NCI-H187 treated with DMSO at 0.1 percent for 48 hours (cell line): ENCODE measurements at regions not wholly inside any gene's neighbourhood (a gene's known extent, or its start where the extent isn't known, plus 50 kb on each side); places are given as distances from the start of the nearest gene placed in this dataset.

Experiments
- DNase-seq: peaks from one replicate; lab custom pipeline; 2025; lab: John Stamatoyannopoulos, UW

DNA sequence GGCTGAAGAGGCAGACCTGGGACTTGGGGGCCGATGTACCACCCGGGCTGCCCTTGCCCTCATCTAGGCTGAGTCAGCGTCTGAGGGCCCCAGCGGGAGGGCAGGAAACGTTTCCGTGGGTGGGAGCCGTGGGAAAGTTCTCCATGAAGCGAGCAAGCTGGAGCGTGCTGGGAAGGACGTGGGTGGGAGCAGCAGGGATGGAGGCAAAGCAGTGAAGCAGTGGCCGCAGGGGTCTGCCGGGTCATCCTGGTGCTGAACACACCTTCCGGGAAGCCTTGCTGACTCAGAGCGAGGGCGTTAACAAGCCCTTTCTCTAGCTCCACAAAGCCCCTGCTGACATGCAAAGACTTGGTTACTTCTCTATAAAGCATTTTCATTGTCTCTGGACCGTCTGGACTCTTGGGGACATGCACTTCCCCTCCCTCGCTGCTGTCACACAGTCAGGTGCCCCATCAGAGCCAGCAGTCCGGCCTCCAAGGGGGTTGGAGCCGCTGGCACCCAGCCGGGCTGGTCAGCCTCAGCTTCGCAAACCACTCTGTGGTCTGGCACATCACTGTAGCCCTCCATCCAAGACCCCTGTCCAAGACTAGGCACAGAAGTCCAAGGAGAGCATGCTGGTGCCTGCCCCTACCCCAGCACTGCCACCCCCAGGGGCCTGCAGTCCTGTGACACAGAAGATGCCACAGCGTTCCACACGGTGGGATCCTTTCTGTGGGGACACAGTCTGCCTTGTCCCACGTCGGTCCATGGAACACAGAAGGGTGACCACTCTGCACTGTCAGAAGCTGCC lies 115.1 kb upstream of the GPC1 start:
- DNase-seq: no peak

DNA sequence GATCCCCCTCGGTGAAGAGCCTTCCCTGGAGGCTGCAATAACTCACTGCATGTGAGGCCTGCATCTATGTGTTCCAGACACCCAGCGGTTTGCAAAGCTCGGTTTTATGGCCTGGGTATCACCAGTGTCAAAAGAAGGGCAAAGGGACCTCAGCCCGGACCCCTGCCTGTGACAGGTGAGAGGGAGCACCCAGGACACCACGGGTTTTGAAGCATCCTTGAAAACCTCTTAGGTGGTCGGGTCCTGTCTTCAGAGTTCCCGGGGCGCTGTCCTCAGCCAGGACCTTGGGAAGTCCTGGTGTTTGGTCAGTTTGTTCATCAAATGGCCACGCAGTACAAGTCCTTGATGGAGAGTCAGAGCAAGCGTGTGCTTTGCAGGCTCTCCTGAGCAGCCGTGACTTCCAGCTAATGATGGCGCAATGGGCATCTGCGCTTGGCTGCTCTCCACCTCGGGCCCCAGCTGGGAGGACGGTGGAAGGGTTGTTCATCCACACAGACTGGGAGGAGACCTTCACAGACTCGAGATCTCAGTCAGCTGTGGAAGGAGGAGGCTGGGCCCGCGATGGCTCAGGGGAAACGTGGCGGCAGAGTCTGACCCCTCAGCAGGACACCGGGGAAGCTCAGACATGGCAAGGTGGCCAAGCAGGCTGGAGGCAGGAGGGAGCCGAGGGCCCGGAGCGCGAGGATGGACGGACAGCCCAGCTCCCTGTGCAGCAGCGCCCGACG lies 113.1 kb upstream of the GPC1 start:
- no peak for DNase-seq

DNA sequence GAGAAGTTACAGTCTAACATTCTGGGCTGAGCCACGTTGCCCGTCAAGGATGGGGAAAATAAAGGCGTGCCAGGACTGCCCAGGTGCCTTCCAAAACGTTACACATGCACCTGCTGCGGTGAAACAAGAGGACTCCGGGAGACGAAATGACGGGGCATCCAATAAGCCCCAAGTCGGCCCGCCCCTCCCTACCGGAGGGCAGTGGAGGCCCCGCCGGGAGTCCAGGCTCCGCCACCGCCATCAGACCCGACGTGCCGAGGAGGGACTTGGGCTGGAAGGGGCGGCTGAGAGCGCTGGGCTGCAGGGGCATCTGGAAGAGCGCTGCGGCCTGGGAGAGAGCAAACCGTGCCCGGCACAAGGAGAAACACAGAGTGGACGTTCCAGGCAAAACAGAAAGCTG lies 112.5 kb upstream of the GPC1 start:
- no peak for DNase-seq

DNA sequence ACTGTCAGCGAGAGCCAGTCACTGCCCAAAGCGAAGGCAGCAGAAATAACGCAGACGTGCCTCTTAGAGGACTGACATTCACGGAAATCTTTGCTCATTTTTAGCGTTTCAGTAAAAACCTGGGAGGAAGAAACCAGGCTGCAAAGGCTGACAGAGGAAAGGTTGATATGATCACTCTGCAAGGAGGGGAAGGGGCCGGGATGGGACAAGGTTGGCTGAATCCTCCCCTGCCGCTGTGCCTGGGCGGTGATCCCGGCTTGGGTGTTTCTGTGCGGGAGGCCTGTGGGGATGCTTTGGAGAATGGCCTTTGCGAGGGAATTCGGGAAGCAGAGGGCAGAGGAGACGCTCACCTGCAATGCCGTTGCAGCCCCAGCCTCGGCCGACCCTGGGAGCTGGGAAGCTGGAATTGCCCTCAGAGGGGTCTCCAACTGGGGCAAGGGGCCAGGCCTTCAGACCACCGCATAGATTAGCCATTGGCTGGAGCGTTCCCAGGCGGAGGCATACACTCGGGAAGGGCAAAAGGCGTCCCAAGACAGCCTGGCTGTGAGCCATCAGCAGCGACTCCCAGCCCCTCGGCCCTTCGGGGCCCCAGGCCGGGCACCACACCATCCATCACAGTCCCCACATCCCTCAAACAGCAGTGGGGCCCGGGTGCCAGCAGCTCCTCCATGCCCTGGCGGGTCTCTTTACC lies 111.7 kb upstream of the GPC1 start:
- no peak for DNase-seq

DNA sequence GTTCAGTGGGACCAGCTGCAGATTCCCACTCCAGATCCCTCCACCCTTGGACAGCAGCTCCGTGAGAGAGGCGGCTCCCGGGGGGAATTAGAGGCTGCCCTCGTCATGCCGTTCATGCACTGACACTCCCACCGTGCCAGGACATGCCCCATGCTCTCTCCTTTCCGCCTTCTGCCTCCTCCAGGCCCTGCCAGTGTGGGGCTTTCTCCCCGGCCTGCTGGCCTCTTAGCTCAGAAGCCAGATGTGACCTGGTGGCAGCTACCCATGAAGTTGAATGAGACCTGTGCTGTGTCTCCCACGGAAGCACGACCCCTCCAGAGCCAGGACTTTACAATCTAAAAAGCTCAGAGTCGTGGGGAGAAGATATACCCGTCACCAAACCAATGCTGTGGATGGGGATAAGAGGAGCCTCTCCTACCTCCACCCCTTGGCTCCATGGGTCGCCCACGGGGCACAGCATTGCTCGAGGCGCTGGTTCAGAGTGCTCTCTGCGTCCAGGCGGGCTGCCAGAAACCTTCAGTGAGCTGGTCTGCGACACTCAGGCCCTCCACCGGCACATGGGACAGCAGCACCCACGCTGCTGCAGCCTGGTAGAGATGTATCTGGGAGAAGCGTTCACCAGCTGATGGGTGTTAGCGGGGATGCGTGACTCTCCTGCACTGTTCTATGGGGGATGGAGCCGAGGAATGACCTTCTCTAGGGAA lies 111.0 kb upstream of the GPC1 start:
- no peak for DNase-seq

DNA sequence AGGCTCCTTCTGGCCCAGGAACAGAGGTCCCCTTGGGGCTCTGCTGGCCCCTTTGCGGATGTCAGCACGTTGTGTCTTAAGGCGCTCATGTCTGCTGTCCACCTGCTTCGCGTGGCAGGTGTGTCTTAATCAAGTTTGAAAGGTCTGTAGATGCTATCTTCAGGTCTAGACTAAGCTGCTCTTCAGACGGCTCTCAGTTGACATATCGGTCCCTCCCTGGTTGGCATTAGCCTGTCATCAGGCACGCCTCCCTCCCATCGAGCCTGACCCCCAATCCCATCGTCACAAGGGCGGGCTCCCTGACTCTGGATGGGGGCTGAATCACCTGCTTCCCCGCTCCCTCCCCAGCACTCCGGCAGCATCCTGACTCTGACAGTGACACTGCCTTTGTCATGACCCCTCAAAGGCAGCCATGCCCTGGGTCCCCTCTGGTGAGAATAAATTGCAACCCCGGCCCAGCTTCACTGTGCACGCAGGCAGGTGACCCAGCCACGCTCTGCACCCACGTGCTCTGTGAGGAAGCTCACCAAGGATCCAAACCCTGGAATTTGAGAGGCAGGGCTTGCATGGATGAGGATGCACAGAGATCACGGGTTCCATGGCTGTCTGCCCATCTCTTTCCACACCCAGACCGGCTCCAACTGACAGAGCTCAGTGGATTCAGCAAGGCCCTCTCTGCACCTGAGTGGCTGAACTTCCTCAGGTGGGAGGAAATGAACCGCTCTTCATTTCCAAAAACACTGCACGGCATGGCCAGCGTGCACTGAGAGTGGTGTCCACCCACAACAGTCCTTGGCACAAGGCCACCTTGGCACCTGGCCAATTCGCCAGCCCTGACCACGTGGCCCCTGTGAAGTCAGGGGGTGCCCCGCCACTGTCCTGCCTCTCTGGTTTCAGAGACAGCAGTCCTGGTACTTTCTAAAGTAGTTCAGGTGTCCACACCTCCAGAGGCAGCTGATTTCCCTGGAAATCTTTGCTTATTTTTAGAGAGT lies 110.2 kb upstream of the GPC1 start:
- DNase-seq: no peak

DNA sequence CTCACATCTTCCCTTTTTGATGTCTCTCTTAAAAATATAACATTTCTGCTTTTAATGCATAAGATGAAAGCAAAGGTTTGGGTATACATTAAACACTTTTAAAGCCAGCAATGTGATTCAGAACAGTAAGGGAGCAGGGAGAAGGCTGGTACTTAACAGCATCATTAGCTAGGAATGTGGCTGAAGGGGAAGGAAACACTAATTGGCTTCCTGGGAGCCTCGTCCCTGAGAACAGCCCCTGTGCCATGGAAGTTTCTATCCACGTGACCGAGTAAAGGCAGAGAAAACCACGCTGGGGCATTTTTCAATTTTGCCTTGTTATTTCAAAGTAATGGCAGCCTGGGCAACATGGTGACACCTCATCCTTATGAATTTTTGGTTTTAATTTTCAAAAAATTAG lies 109.2 kb upstream of the GPC1 start:
- DNase-seq: no peak

DNA sequence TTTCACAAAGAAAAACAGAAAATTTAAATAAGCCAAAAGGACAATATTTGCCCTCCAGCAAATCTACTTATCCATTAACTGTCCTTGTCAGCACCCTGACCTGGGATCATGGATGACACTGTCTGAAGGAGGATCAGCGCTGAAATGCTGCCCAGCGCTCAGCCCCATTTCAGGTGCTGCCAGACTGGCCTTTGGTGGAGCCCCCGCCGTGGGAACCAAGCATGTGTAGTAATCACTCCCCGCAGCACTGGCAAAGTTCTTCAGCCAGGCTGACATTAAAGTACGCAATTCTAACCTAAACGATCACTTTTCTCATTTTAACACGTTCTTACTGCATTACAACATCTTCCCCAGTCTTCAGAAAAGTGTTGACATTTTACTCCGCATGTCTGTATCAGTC lies 108.6 kb upstream of the GPC1 start:
- DNase-seq: no peak

DNA sequence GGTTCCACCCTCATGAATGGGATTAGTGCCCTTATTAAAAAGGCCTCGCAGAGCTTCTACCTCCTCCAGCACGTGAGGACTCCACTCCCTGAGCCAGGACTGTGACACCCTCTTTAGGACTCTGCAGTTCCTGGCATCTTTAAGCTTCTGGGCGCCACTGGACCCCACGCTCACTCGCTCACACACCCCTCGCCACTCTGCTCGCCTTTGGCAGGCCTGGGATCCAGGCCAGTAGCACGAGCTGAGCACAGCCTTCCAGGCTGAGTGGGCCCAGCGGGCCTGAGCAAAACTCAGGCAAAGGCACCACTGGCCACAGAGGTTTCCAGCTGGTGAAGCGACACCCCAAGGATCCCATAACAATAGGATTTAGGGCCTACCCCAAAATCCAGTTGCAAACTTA lies 107.9 kb upstream of the GPC1 start:
- DNase-seq: no peak

DNA sequence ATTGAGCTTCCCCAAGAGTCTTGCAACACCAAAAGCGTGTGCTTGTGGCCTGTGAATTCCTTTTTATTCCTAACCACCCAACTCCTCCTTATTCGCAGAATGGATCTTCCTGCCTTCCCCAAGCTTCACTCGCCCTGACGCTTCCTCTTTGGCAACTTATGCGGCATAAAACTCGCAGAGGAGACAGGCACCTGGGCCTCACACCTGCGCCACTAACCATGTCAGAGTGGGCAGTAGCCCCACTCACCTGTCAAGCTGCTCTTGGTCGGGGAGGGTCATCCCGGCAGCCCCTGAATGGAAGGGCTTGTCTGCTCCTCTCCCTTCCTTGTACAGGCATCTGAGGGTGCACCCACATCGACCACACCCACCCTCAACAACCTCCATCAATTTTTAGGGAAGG lies 106.9 kb upstream of the GPC1 start:
- DNase-seq: no peak

DNA sequence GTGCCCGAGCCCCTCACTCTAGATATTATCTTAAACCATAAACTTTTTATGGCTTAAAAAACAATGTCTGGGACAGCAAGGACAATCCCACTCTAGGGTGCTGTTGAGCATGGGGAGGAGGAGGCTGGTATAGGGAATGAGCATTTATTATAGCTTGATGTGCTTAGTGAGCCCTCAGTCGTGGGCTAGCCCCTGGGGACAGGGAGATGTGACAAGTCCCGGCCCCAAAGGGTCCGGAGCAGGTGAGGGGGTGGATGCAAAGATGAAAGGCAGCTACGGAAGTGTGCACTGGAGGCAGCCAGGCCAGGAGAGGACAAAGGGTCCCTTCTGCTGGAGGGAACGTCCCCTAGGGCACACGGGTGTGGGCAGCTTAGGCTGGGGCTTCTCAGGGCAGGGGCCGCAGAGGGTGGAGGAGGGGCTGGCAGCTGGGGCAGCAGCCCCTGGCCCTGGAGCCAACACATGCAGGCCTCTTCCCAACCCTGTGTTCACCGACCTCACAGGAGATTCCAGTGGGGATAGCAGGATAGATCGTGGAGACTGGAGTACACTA lies 106.3 kb upstream of the GPC1 start:
- no peak for DNase-seq

DNA sequence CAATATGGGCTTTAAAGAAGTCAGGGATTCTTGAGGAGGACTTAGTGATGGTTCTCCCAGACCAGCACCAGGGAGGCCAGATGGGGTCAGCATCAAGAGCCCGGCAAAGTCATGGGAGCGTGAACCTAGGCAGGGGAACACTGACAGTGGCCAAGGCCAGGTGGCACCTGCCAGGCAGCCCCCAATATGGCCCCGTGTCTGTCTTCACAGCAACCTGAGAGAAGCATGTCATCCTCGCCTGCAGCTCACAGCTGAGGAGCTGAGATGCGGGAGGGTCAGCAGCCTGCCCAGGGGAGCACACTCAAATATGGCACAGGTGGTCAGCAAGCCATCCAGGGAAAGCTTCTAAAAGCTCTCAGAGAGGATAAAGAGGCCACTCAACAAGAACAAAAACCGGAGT lies 105.7 kb upstream of the GPC1 start:
- no peak for DNase-seq

DNA sequence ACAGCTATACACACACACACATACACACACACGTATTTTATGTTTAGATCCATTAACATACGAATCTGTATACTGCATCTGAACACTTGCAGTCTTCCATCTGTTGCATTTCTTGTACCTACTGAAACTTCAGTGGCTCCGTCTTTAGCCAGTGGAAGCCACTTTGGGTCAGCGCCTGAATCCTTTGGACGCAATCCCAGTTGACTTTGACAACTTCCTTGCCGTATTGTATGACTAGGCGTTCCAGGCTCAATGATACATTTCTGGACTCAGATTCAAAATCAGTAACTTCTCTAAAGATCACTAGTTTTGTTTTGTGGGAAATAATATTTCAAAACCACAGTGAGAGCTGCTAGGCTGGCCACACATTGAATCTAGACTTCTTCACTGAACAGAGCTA lies 101.5 kb upstream of the GPC1 start:
- DNase-seq: no peak

DNA sequence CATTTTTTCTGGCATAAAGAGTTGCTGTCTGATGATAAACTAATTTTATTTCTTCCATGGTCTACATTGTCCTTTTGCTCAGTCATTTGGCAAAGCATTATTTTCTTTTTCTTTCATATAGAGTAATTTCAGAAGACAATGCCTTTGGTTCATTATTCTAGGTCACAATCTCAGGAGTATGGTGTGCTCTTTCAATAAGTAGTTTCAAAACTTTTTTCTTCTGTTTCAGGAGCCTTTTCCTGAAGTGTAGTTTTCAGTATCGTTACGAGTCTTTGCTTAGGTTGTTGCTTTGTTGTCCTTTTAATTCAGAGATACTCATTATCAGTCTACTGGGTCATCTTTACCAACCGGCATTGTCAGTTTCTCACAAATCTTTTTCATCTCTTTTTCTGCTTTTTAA lies 100.4 kb upstream of the GPC1 start:
- no peak for DNase-seq

DNA sequence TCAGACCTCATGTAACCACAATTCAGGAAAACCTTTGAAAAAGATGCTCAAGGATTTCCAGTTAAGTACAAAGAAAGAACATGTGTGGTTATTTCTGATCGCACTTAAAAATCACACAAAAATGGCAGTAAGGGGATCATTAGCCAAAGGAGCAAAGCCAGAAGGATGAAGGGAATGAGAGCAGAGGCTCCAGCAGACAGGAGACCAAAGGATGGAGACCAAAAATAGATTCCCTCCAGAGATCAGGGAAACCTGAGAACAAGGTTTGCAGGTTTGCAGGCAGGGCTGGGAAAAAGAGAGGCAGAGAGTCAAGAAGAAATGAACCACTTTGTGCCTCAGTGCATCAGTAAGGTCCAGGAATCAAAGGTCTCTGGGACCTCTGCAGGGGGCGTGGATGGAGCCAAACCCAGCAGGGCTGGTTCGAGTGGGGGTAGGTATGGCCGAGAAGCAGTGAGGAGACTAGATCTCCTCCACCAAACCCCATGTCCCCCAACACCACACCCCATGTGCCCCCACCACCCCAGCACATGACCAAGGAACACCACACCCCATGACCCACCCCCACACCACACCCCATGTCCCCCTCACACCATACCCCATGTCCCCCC lies 98.5 kb upstream of the GPC1 start:
- DNase-seq: no peak

DNA sequence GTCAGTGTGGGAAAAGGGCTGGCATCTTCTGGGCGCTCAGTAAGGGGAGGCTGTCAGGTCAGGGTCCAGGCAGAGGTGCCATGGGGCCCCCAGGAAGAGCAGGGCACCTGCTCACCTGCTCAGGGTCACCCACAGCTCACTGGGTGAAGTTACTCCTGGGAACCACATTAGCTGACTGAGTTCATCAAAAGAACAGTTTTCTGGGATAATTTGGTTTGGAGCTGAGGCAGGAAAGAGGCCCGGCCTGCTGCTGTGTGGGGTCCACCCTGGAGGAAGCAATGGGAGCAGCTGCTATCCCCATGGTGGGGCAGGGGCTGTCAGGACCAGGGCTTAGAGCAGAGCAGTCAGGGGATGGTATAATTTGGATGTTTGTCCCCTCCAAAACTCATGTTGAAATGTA lies 97.2 kb upstream of the GPC1 start:
- DNase-seq: no peak

DNA sequence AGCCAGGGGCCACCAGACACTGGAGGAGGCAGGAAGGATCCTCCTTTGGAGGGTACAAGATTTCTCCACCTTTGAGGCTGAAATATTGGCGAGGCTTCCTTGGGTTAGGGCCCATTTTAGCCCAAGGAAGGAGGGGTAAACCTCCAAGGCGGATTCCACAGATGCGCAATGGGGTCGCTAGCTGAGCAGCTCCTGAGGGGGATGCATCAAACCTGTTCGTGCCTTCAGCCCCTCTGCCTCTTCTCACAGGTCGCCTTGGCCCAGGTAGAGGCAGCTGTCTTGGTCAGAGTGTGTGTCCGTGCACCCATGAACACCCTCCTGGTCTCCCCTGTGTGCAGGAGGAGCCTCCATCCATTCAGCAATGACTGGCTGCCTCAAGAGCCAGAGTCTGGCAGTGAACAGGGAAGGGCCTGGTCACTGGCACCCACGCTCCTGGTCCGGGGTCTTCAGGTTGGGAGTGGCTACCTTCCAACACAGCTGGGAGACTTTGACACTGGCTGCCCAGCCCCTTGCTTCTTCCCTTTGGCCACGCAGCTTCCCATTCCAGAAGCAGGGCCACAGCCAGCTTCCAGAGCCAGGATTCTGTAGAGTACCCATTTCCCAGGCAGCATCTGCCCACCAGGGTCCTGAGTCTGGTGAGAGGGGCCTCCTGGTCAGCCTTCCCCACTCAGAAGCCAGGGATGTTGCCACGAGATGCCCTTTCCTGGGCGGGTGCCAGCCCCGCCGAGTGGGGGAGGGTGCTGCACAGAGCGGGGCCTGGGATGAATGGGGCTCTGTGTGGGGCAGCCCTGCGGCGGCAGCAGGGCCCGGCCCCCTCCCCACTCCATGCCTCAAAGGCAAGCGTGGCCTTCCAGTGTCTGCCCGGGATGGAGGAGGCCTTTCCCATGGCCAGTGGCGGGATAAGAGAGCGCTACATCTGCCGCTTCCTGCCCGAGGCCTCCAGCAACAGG lies 95.8 kb upstream of the GPC1 start:
- no peak for DNase-seq

DNA sequence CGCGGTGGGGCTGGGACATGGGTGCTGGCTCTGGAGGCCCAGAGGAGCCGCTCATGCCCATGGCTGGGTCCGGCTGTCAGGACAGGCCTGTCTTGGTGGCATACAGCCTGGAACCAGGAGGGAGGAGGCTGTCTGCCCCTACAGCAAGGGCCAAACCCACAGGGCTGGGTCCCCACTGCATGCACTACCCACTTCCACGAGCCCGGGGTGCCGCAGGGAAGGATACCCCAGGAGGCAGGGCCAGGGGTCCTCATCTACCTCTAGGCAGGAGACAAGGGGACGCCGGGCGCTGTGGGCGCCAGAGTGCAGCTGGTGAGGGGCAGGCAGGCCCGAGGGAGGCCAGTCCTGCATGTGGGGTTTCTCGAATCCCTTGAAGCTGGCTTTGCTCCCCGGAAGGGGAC lies 95.1 kb upstream of the GPC1 start:
- DNase-seq: no peak

DNA sequence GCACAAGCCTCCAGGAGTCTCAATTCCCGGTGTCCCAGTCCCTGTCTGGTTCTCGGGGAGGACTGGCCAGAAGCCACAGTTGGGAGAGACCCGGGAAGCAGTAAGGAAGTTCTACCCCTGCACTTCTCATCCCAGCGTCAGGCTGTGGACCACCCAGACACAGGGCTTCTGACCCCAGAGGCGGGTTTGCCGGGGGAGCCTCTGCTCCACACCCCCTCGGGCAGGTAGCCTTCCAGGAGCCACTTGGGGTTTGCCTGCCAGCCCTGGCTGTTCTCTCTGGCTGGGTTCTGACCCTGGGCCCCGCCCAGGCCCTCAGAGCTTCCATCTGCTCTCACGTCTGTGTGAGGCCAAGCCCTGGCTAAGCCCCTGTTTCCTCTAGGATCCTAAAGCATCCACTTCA lies 94.4 kb upstream of the GPC1 start:
- DNase-seq: no peak
